HG03095 (cell line): ENCODE measurements at regions not wholly inside any gene's neighbourhood (a gene's known extent, or its start where the extent isn't known, plus 50 kb on each side); places are given as distances from the start of the nearest gene placed in this dataset.

ENCODE experiments used
- ATAC-seq: cut with Tn5 transposase; IDR thresholded peaks from one replicate; pipeline ENCODE4 v1.9.1; 2021; ENCODE audit warnings: moderate library complexity; ENCODE audit not compliant: unreplicated experiment

GRCh38 chr1:232484856-232485255, 145.1 kb downstream of the SIPA1L2 start:
- no peak for ATAC-seq

GRCh38 chr1:232483826-232484225, 146.1 kb downstream of the SIPA1L2 start:
- ATAC-seq = no peak

- no peak for ATAC-seq
Observed at GRCh38 chr1:232481091-232481490, 148.8 kb downstream of the SIPA1L2 start.

GRCh38 chr1:232477728-232478127, 152.2 kb downstream of the SIPA1L2 start:
- no peak for ATAC-seq

GRCh38 chr1:232476538-232476950, 153.4 kb downstream of the SIPA1L2 start:
- no peak for ATAC-seq

GRCh38 chr1:232474826-232475225, 155.1 kb downstream of the SIPA1L2 start:
- no peak for ATAC-seq

- ATAC-seq = no peak
Observed at GRCh38 chr1:232473900-232474299, 156.0 kb downstream of the SIPA1L2 start.

- no peak for ATAC-seq
Observed at GRCh38 chr1:232473324-232473723, 156.6 kb downstream of the SIPA1L2 start.

GRCh38 chr1:232472485-232473041, 157.4 kb downstream of the SIPA1L2 start:
- ATAC-seq = no peak

- ATAC-seq = no peak
Observed at GRCh38 chr1:232471250-232471649, 158.7 kb downstream of the SIPA1L2 start.

- ATAC-seq = no peak
Observed at GRCh38 chr1:232470711-232471110, 159.2 kb downstream of the SIPA1L2 start.

GRCh38 chr1:232468249-232468648, 161.7 kb downstream of the SIPA1L2 start:
- no peak for ATAC-seq

GRCh38 chr1:232467073-232467760, 162.7 kb downstream of the SIPA1L2 start:
- no peak for ATAC-seq

GRCh38 chr1:232464325-232464724, 165.6 kb downstream of the SIPA1L2 start:
- no peak for ATAC-seq

- no peak for ATAC-seq
Observed at GRCh38 chr1:232463225-232463624, 166.7 kb downstream of the SIPA1L2 start.

- no peak for ATAC-seq
Observed at GRCh38 chr1:232462213-232462612, 167.7 kb downstream of the SIPA1L2 start.

- no peak for ATAC-seq
Observed at GRCh38 chr1:232459826-232460225, 170.1 kb downstream of the SIPA1L2 start.

GRCh38 chr1:232459087-232459486, 170.8 kb downstream of the SIPA1L2 start:
- ATAC-seq = no peak

- ATAC-seq = peak; percentile 85
Observed at GRCh38 chr1:232457595-232457994, 172.3 kb downstream of the SIPA1L2 start.

GRCh38 chr1:232456714-232457113, 173.2 kb downstream of the SIPA1L2 start:
- ATAC-seq = no peak

GRCh38 chr1:232454227-232454886, 175.6 kb downstream of the SIPA1L2 start:
- no peak for ATAC-seq

GRCh38 chr1:232452736-232453440, 177.0 kb downstream of the SIPA1L2 start:
- no peak for ATAC-seq
